PC-3 (cell line): ENCODE measurements at regions not wholly inside any gene's neighbourhood (a gene's known extent, or its start where the extent isn't known, plus 50 kb on each side); places are given as distances from the start of the nearest gene placed in this dataset.

Source experiments
- ATAC-seq: fragments of 200-7000 bp; cut with Tn5 transposase; 2 replicates; pipeline ENCODE4 v1.9.1; 2020; ENCODE audit warnings: mild to moderate bottlenecking, moderate library complexity
- BruUV-seq: library from RNA; stranded (reverse); fragments of 400-500 nt; replicated peaks from 2 replicates; lab custom pipeline; 2021; lab: Mats Ljungman, UMichigan
- CTCF ChIA-PET: fragments of 300-600 bp; sonication (Branson Sonifier 250); formaldehyde crosslinking; loops from one replicate; lab custom pipeline; 2022; ENCODE audit warnings: antibody characterized with exemption; lab: Charles Lee
- POLR2A ChIA-PET: fragments of 300-600 bp; sonication (Branson Sonifier 250); formaldehyde crosslinking; loops from one replicate; lab custom pipeline; 2022; ENCODE audit warnings: antibody characterized with exemption; ENCODE audit not compliant: unreplicated experiment; lab: Charles Lee
- DNase-seq: peaks from one replicate; pipeline ENCODE4 v3.0.0-alpha.2; 2015
- H2AFZ ChIP-seq: fragments of 300-600 bp; sonication (generic); 2 replicates; pipeline ENCODE4 v1.6.0; 2016; ENCODE audit warnings: antibody characterized with exemption, low read length
- H3F3A ChIP-seq: fragments of 300-600 bp; sonication (generic); one replicate; pipeline ENCODE4 v1.6.0; 2017; ENCODE audit warnings: antibody characterized with exemption, low read length, control low read depth, mild to moderate bottlenecking; ENCODE audit not compliant: unreplicated experiment
- H3K27ac ChIP-seq: fragments of 300-600 bp; sonication (generic); 2 replicates; pipeline ENCODE4 v1.5.1; 2016; ENCODE audit warnings: mild to moderate bottlenecking, low read length
- H3K27me3 ChIP-seq: fragments of 300-600 bp; sonication (generic); 2 replicates; pipeline ENCODE4 v1.6.1; 2016; ENCODE audit warnings: low read length, mixed read lengths
- H3K36me3 ChIP-seq: fragments of 300-600 bp; sonication (generic); 2 replicates; pipeline ENCODE4 v1.6.1; 2016; ENCODE audit warnings: low read depth, mixed run types, low read length, mixed read lengths
- H3K4me1 ChIP-seq: fragments of 300-600 bp; sonication (generic); 2 replicates; pipeline ENCODE4 v1.5.1; 2016; ENCODE audit warnings: low read length; ENCODE audit not compliant: insufficient read depth
- H3K4me2 ChIP-seq: fragments of 300-600 bp; sonication (generic); 2 replicates; pipeline ENCODE4 v1.6.0; 2016; ENCODE audit warnings: low read length
- H3K4me3 ChIP-seq: fragments of 300-600 bp; sonication (generic); 2 replicates; pipeline ENCODE4 v1.5.1; 2016; ENCODE audit warnings: mild to moderate bottlenecking, low read length, mixed read lengths
- H3K79me2 ChIP-seq: fragments of 300-600 bp; sonication (generic); 2 replicates; pipeline ENCODE4 v1.6.1; 2017; ENCODE audit warnings: low read length, mixed read lengths
- H3K9ac ChIP-seq: fragments of 300-600 bp; sonication (generic); 2 replicates; pipeline ENCODE4 v1.6.0; 2016; ENCODE audit warnings: mild to moderate bottlenecking, low read length
- H3K9me2 ChIP-seq: fragments of 300-600 bp; sonication (generic); replicated peaks from 2 replicates; pipeline ENCODE4 v1.6.1; 2016; ENCODE audit warnings: mixed run types, low read length, mixed read lengths
- H3K9me3 ChIP-seq: fragments of 300-600 bp; sonication (generic); 2 replicates; pipeline ENCODE4 v1.6.1; 2016; ENCODE audit warnings: low read length, mixed read lengths
- H4K20me1 ChIP-seq: fragments of 300-600 bp; sonication (generic); 2 replicates; pipeline ENCODE4 v1.6.1; 2016; ENCODE audit warnings: low read length, mixed read lengths
- EZH2 ChIP-seq: fragments of 300-600 bp; sonication (generic); IDR thresholded peaks from one replicate; pipeline ENCODE4 v1.6.1; 2017; ENCODE audit warnings: antibody characterized with exemption, mild to moderate bottlenecking, low read length; ENCODE audit not compliant: unreplicated experiment
- EZH2phosphoT487 ChIP-seq: fragments of 300-600 bp; sonication (generic); IDR thresholded peaks from 2 replicates; pipeline ENCODE4 v1.6.1; 2018; ENCODE audit warnings: mild to moderate bottlenecking, antibody characterized with exemption, low read length, borderline replicate concordance
- intact Hi-C: fragments of 100-400 bp; cut with micrococcal nuclease; formaldehyde crosslinking; loops from 2 replicates; pipeline ENCODE4 v1.9.0; 2023
- TF ChIP-seq, protein P1 (sequence below): fragments of 300-600 bp; sonication (generic); conservative IDR thresholded peaks from 2 replicates; pipeline ENCODE4 v1.5.1; 2017; ENCODE audit warnings: antibody characterized with exemption, low read depth, mild to moderate bottlenecking, low read length

DNA sequence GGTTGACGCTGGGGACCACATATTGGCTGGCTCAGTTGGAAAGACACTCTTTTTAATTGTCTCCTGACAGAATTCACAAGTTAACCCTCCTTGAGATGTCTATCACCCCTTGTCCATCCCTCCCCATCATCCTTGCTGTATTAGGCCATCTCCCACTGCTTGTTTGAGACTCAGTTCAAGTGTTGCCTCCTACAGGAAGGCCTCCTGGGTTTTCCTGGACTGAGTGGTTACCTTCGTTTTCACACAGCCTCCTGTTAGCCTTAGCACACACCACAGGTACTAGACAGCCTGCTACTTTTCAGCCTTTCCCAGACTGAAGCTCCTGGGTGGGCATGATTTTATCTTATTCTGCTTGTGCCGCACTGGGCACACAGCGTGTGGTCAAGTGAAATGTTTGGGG is 145.3 kb upstream of the STX18 start:
- Histone ChIP-seq H3K36me3 (no peaks in the 10 kb centered on the region), H3K4me1 (no peaks in the 10 kb centered on the region), H2AFZ (no peak overlapping the region), H4K20me1 (no peaks in the 10 kb centered on the region), H3K9me3 (no peaks in the 10 kb centered on the region), H3K79me2 (no peaks in the 10 kb centered on the region), H3K4me2 (no peak overlapping the region), H3F3A (no peaks in the 10 kb centered on the region), H3K9me2 (no peaks in the 10 kb centered on the region), H3K4me3 (no peak overlapping the region), H3K9ac (no peak overlapping the region), H3K27ac (no peak overlapping the region), H3K27me3 (no peaks in the 10 kb centered on the region)
- no TSS peak for BruUV-seq
- intact Hi-C loops, result no loop called here
- ChIA-PET CTCF (no interaction called here), POLR2A (no interaction called here)
- no peak for ATAC-seq
- no peak for TF ChIP-seq EZH2
- TF ChIP-seq, protein P1, sequence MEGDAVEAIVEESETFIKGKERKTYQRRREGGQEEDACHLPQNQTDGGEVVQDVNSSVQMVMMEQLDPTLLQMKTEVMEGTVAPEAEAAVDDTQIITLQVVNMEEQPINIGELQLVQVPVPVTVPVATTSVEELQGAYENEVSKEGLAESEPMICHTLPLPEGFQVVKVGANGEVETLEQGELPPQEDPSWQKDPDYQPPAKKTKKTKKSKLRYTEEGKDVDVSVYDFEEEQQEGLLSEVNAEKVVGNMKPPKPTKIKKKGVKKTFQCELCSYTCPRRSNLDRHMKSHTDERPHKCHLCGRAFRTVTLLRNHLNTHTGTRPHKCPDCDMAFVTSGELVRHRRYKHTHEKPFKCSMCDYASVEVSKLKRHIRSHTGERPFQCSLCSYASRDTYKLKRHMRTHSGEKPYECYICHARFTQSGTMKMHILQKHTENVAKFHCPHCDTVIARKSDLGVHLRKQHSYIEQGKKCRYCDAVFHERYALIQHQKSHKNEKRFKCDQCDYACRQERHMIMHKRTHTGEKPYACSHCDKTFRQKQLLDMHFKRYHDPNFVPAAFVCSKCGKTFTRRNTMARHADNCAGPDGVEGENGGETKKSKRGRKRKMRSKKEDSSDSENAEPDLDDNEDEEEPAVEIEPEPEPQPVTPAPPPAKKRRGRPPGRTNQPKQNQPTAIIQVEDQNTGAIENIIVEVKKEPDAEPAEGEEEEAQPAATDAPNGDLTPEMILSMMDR, result no peak
- no peak for TF ChIP-seq EZH2phosphoT487
- no peak for DNase-seq

DNA sequence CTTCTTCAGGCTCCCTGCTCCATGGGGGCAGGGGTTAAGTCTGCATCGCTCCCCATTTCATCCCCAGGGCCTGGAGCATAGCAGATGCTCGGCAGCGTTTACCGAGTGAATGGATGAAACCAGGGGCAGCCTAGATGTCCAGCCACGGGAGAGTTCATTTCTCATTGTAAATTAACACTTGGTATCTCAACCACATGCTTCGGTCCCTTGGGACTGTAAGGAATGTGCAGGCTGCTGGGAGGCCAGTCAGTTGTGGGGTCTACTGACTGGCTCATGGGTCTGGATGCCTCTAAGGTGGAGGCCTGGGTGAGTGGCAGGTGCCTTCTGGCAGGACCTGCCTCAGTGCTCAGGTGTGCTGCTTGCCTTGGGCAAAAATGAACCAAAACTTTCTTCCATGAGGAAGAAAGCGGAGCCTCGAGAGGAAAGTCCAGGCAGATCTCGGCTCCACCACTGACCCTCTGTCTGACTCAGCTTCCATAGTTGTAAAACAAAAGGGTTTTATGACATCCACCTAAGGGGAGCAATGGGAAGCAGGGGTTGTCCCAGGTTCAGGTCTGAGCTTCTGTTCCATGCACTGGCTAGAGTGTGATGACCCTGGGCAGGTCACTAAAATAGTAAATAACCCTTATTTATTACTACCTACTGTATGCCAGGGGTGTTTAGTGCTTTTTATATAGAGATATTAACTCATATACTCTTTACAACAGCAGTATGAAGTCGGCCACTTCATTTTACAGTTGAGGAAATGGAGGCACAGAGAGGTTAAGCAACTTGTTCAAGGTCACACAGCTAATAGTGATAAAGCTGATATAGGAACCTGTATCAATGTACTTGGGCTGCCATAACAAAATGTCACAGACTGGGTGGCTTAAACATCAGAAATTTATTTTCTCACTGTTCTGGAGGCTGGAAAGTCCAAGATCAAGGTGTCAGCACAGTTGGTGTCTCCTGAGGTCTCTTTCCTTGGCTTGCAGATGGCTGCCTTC is 144.3 kb upstream of the STX18 start:
- Histone ChIP-seq H3K36me3 (no peaks in the 10 kb centered on the region), H3K4me3 (no peak overlapping the region), H3K4me2 (no peak overlapping the region), H3K9me3 (no peaks in the 10 kb centered on the region), H3K27ac (no peak overlapping the region), H3K9ac (no peak overlapping the region), H3K4me1 (no peaks in the 10 kb centered on the region), H3F3A (no peaks in the 10 kb centered on the region), H3K79me2 (no peaks in the 10 kb centered on the region), H4K20me1 (no peaks in the 10 kb centered on the region), H3K9me2 (no peaks in the 10 kb centered on the region), H2AFZ (no peak overlapping the region), H3K27me3 (no peaks in the 10 kb centered on the region)
- TF ChIP-seq EZH2phosphoT487 (no peak), EZH2 (no peak)
- TF ChIP-seq, protein P1, result no peak
- ChIA-PET POLR2A (no interaction called here), CTCF (no interaction called here)
- no TSS peak for BruUV-seq
- DNase-seq, result no peak
- intact Hi-C loops, result no loop called here
- ATAC-seq, result no peak

DNA sequence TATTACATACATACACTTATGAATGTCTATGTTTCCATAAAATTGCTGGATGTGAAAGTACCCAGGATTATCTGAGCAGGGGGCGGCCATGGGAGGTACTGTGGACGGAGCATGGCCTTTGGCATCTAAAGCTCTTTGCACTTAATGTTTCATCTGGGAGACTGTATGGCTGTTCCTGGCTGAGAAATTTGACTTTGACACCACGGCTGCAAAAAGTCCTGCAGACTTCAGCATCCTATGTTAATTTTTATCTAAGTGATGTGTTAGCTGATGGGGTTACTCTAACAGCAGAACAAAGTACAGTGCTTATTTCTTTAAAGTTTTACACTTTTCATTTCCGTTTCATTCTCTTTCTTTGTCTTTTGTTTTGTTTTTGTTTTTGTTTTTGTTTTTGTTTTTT is 139.8 kb upstream of the STX18 start:
- ATAC-seq (no peak), DNase-seq (no peak)
- intact Hi-C loops, result no loop called here
- Histone ChIP-seq H3K79me2 (no peaks in the 10 kb centered on the region), H3F3A (no peaks in the 10 kb centered on the region), H3K9me2 (no peaks in the 10 kb centered on the region), H2AFZ (no peak overlapping the region), H4K20me1 (no peaks in the 10 kb centered on the region), H3K4me1 (no peaks in the 10 kb centered on the region), H3K4me2 (no peak overlapping the region), H3K27ac (no peak overlapping the region), H3K27me3 (no peaks in the 10 kb centered on the region), H3K9me3 (no peaks in the 10 kb centered on the region), H3K4me3 (no peak overlapping the region), H3K9ac (no peak overlapping the region), H3K36me3 (no peaks in the 10 kb centered on the region)
- no TSS peak for BruUV-seq
- TF ChIP-seq EZH2phosphoT487 (no peak), EZH2 (no peak)
- TF ChIP-seq, protein P1, result no peak
- ChIA-PET POLR2A (no interaction called here), CTCF (no interaction called here)
